HL-60 (cell line): ENCODE measurements at regions not wholly inside any gene's neighbourhood (a gene's known extent, or its start where the extent isn't known, plus 50 kb on each side); places are given as distances from the start of the nearest gene placed in this dataset.

Experiments used
- GABPA ChIP-seq: IDR thresholded peaks from 2 replicates; pipeline ENCODE4 v1.6.1; 2012; ENCODE audit warnings: low read depth
- POLR2AphosphoS5 ChIP-seq: IDR thresholded peaks from 2 replicates; pipeline ENCODE4 v1.6.1; 2012; ENCODE audit warnings: low read depth
- SPI1 ChIP-seq: IDR thresholded peaks from 2 replicates; pipeline ENCODE4 v1.6.1; 2012; ENCODE audit warnings: low read depth, mild to moderate bottlenecking, borderline replicate concordance
- TF ChIP-seq, protein P1 (sequence below): IDR thresholded peaks from one replicate; pipeline ENCODE4 v1.5.1; 2011; ENCODE audit warnings: low read length, control low read depth, inconsistent platforms; ENCODE audit not compliant: insufficient read depth
- TF ChIP-seq, protein P2 (sequence below): IDR thresholded peaks from 2 replicates; pipeline ENCODE4 v1.6.1; 2012; ENCODE audit warnings: low read depth; ENCODE audit not compliant: insufficient replicate concordance

GRCh38 chr6:87799651-87800050 lies 97.6 kb upstream of the AKIRIN2 start:
- TF ChIP-seq, protein P1, sequence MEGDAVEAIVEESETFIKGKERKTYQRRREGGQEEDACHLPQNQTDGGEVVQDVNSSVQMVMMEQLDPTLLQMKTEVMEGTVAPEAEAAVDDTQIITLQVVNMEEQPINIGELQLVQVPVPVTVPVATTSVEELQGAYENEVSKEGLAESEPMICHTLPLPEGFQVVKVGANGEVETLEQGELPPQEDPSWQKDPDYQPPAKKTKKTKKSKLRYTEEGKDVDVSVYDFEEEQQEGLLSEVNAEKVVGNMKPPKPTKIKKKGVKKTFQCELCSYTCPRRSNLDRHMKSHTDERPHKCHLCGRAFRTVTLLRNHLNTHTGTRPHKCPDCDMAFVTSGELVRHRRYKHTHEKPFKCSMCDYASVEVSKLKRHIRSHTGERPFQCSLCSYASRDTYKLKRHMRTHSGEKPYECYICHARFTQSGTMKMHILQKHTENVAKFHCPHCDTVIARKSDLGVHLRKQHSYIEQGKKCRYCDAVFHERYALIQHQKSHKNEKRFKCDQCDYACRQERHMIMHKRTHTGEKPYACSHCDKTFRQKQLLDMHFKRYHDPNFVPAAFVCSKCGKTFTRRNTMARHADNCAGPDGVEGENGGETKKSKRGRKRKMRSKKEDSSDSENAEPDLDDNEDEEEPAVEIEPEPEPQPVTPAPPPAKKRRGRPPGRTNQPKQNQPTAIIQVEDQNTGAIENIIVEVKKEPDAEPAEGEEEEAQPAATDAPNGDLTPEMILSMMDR = no peak
- TF ChIP-seq POLR2AphosphoS5 (no peak), SPI1 (no peak), GABPA (no peak)
- TF ChIP-seq, protein P2, sequence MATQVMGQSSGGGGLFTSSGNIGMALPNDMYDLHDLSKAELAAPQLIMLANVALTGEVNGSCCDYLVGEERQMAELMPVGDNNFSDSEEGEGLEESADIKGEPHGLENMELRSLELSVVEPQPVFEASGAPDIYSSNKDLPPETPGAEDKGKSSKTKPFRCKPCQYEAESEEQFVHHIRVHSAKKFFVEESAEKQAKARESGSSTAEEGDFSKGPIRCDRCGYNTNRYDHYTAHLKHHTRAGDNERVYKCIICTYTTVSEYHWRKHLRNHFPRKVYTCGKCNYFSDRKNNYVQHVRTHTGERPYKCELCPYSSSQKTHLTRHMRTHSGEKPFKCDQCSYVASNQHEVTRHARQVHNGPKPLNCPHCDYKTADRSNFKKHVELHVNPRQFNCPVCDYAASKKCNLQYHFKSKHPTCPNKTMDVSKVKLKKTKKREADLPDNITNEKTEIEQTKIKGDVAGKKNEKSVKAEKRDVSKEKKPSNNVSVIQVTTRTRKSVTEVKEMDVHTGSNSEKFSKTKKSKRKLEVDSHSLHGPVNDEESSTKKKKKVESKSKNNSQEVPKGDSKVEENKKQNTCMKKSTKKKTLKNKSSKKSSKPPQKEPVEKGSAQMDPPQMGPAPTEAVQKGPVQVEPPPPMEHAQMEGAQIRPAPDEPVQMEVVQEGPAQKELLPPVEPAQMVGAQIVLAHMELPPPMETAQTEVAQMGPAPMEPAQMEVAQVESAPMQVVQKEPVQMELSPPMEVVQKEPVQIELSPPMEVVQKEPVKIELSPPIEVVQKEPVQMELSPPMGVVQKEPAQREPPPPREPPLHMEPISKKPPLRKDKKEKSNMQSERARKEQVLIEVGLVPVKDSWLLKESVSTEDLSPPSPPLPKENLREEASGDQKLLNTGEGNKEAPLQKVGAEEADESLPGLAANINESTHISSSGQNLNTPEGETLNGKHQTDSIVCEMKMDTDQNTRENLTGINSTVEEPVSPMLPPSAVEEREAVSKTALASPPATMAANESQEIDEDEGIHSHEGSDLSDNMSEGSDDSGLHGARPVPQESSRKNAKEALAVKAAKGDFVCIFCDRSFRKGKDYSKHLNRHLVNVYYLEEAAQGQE = no peak
